ENCODE measurements at regions not wholly inside any gene's neighbourhood (a gene's known extent, or its start where the extent isn't known, plus 50 kb on each side); places are given as distances from the start of the nearest gene placed in this dataset.
"Not testable (repeated sequence)": the region's sequence is repeated elsewhere in the genome, so short reads cannot be mapped to it uniquely, and the experiment has no call there.

- not testable (repeated sequence) for H2AFZ ChIP-seq (ENCODE audit: low read length, unreplicated experiment); H3K27ac ChIP-seq (ENCODE audit: low read depth, low read length); H3K4me3 ChIP-seq (ENCODE audit: low read depth, low read length); H3K79me2 ChIP-seq (ENCODE audit: control insufficient read depth, insufficient read depth, low read length, unreplicated experiment); H3K36me3 ChIP-seq (ENCODE audit: insufficient read depth, low read length); H3K4me1 ChIP-seq (ENCODE audit: control insufficient read depth, insufficient read depth, low read length, unreplicated experiment)
- H3K27me3 ChIP-seq (ENCODE audit: insufficient read depth, low read length), result peaks cover 19% of the 10 kb centered on the region
Measured at GRCh38 chr3:194903447-194903846, 217.8 kb downstream of the FAM43A start.

- not testable (repeated sequence) for H3K36me3 ChIP-seq (ENCODE audit: insufficient read depth, low read length); H3K79me2 ChIP-seq (ENCODE audit: control insufficient read depth, insufficient read depth, low read length, unreplicated experiment); H3K4me1 ChIP-seq (ENCODE audit: control insufficient read depth, insufficient read depth, low read length, unreplicated experiment); H3K4me3 ChIP-seq (ENCODE audit: low read depth, low read length); H2AFZ ChIP-seq (ENCODE audit: low read length, unreplicated experiment); H3K27ac ChIP-seq (ENCODE audit: low read depth, low read length)
- peaks cover 10% of the 10 kb centered on the region; the same call in 1 of the 2 replicates for H3K27me3 ChIP-seq (ENCODE audit: insufficient read depth, low read length)
Measured at GRCh38 chr3:194904999-194905398, 219.3 kb downstream of the FAM43A start.

- Histone ChIP-seq H3K4me3 (ENCODE audit: low read depth, low read length) (no peak overlapping the region), H3K27ac (ENCODE audit: low read depth, low read length) (no peak overlapping the region), H3K4me1 (ENCODE audit: control insufficient read depth, insufficient read depth, low read length, unreplicated experiment) (no peaks in the 10 kb centered on the region), H3K27me3 (ENCODE audit: insufficient read depth, low read length) (peaks cover 5% of the 10 kb centered on the region; the same call in 1 of the 2 replicates), H3K79me2 (ENCODE audit: control insufficient read depth, insufficient read depth, low read length, unreplicated experiment) (no peaks in the 10 kb centered on the region), H3K36me3 (ENCODE audit: insufficient read depth, low read length) (no peaks in the 10 kb centered on the region), H2AFZ (ENCODE audit: low read length, unreplicated experiment) (no peak overlapping the region)
Measured at GRCh38 chr3:194905696-194906095, 220.0 kb downstream of the FAM43A start.

GRCh38 chr3:194906229-194906629, 220.5 kb downstream of the FAM43A start:
- Histone ChIP-seq H3K36me3 (ENCODE audit: insufficient read depth, low read length) (no peaks in the 10 kb centered on the region), H3K4me3 (ENCODE audit: low read depth, low read length) (no peak overlapping the region), H3K79me2 (ENCODE audit: control insufficient read depth, insufficient read depth, low read length, unreplicated experiment) (no peaks in the 10 kb centered on the region), H2AFZ (ENCODE audit: low read length, unreplicated experiment) (no peak overlapping the region), H3K27me3 (ENCODE audit: insufficient read depth, low read length) (peaks cover 7% of the 10 kb centered on the region; the same call in 1 of the 2 replicates), H3K27ac (ENCODE audit: low read depth, low read length) (no peak overlapping the region), H3K4me1 (ENCODE audit: control insufficient read depth, insufficient read depth, low read length, unreplicated experiment) (no peaks in the 10 kb centered on the region)

GRCh38 chr3:194906970-194907629, 221.4 kb downstream of the FAM43A start:
- H3K27me3 ChIP-seq (ENCODE audit: insufficient read depth, low read length), result peaks cover 13% of the 10 kb centered on the region; the same call in 1 of the 2 replicates
- no peak overlapping the region for H3K27ac ChIP-seq (ENCODE audit: low read depth, low read length)
- no peak overlapping the region for H3K4me3 ChIP-seq (ENCODE audit: low read depth, low read length)
- H3K36me3 ChIP-seq (ENCODE audit: insufficient read depth, low read length), result no peaks in the 10 kb centered on the region
- H3K4me1 ChIP-seq (ENCODE audit: control insufficient read depth, insufficient read depth, low read length, unreplicated experiment), result no peaks in the 10 kb centered on the region
- H2AFZ ChIP-seq (ENCODE audit: low read length, unreplicated experiment), result no peak overlapping the region
- no peaks in the 10 kb centered on the region for H3K79me2 ChIP-seq (ENCODE audit: control insufficient read depth, insufficient read depth, low read length, unreplicated experiment)

- Histone ChIP-seq H3K79me2 (ENCODE audit: control insufficient read depth, insufficient read depth, low read length, unreplicated experiment) (no peaks in the 10 kb centered on the region), H3K27ac (ENCODE audit: low read depth, low read length) (no peak overlapping the region), H3K27me3 (ENCODE audit: insufficient read depth, low read length) (peaks cover 12% of the 10 kb centered on the region; the same call in 1 of the 2 replicates), H2AFZ (ENCODE audit: low read length, unreplicated experiment) (no peak overlapping the region), H3K4me3 (ENCODE audit: low read depth, low read length) (no peak overlapping the region), H3K36me3 (ENCODE audit: insufficient read depth, low read length) (no peaks in the 10 kb centered on the region), H3K4me1 (ENCODE audit: control insufficient read depth, insufficient read depth, low read length, unreplicated experiment) (no peaks in the 10 kb centered on the region)
Measured at GRCh38 chr3:194907811-194908210, 222.1 kb downstream of the FAM43A start.

- no peaks in the 10 kb centered on the region for H3K79me2 ChIP-seq (ENCODE audit: control insufficient read depth, insufficient read depth, low read length, unreplicated experiment)
- H3K4me1 ChIP-seq (ENCODE audit: control insufficient read depth, insufficient read depth, low read length, unreplicated experiment), result no peaks in the 10 kb centered on the region
- H3K4me3 ChIP-seq (ENCODE audit: low read depth, low read length), result no peak overlapping the region
- no peak overlapping the region for H3K27ac ChIP-seq (ENCODE audit: low read depth, low read length)
- H3K27me3 ChIP-seq (ENCODE audit: insufficient read depth, low read length), result peaks cover 17% of the 10 kb centered on the region; the same call in 1 of the 2 replicates
- H3K36me3 ChIP-seq (ENCODE audit: insufficient read depth, low read length), result no peaks in the 10 kb centered on the region
- no peak overlapping the region for H2AFZ ChIP-seq (ENCODE audit: low read length, unreplicated experiment)
Measured at GRCh38 chr3:194908496-194908895, 222.8 kb downstream of the FAM43A start.

- Histone ChIP-seq H2AFZ (ENCODE audit: low read length, unreplicated experiment) (no peak overlapping the region), H3K4me3 (ENCODE audit: low read depth, low read length) (no peak overlapping the region), H3K36me3 (ENCODE audit: insufficient read depth, low read length) (no peaks in the 10 kb centered on the region), H3K27me3 (ENCODE audit: insufficient read depth, low read length) (peaks cover 18% of the 10 kb centered on the region; the same call in 1 of the 2 replicates), H3K79me2 (ENCODE audit: control insufficient read depth, insufficient read depth, low read length, unreplicated experiment) (no peaks in the 10 kb centered on the region), H3K27ac (ENCODE audit: low read depth, low read length) (no peak overlapping the region), H3K4me1 (ENCODE audit: control insufficient read depth, insufficient read depth, low read length, unreplicated experiment) (no peaks in the 10 kb centered on the region)
Measured at GRCh38 chr3:194908972-194909371, 223.3 kb downstream of the FAM43A start.

GRCh38 chr3:194910414-194910984, 224.8 kb downstream of the FAM43A start:
- H3K36me3 ChIP-seq (ENCODE audit: insufficient read depth, low read length), result no peaks in the 10 kb centered on the region
- H3K79me2 ChIP-seq (ENCODE audit: control insufficient read depth, insufficient read depth, low read length, unreplicated experiment), result no peaks in the 10 kb centered on the region
- H2AFZ ChIP-seq (ENCODE audit: low read length, unreplicated experiment), result no peak overlapping the region
- H3K4me3 ChIP-seq (ENCODE audit: low read depth, low read length), result no peak overlapping the region
- H3K4me1 ChIP-seq (ENCODE audit: control insufficient read depth, insufficient read depth, low read length, unreplicated experiment), result no peaks in the 10 kb centered on the region
- H3K27me3 ChIP-seq (ENCODE audit: insufficient read depth, low read length), result peaks cover 18% of the 10 kb centered on the region; the same call in 1 of the 2 replicates
- no peak overlapping the region for H3K27ac ChIP-seq (ENCODE audit: low read depth, low read length)

GRCh38 chr3:194913316-194913715, 227.6 kb downstream of the FAM43A start:
- no peak overlapping the region for H3K4me3 ChIP-seq (ENCODE audit: low read depth, low read length)
- no peak overlapping the region for H2AFZ ChIP-seq (ENCODE audit: low read length, unreplicated experiment)
- no peak overlapping the region for H3K27ac ChIP-seq (ENCODE audit: low read depth, low read length)
- peaks cover 18% of the 10 kb centered on the region; the same call in 1 of the 2 replicates for H3K27me3 ChIP-seq (ENCODE audit: insufficient read depth, low read length)
- no peaks in the 10 kb centered on the region for H3K36me3 ChIP-seq (ENCODE audit: insufficient read depth, low read length)
- no peaks in the 10 kb centered on the region for H3K4me1 ChIP-seq (ENCODE audit: control insufficient read depth, insufficient read depth, low read length, unreplicated experiment)
- H3K79me2 ChIP-seq (ENCODE audit: control insufficient read depth, insufficient read depth, low read length, unreplicated experiment), result no peaks in the 10 kb centered on the region

GRCh38 chr3:194924889-194925288, 239.2 kb downstream of the FAM43A start:
- H2AFZ ChIP-seq (ENCODE audit: low read length, unreplicated experiment); H3K27ac ChIP-seq (ENCODE audit: low read depth, low read length); H3K79me2 ChIP-seq (ENCODE audit: control insufficient read depth, insufficient read depth, low read length, unreplicated experiment); H3K27me3 ChIP-seq (ENCODE audit: insufficient read depth, low read length); H3K36me3 ChIP-seq (ENCODE audit: insufficient read depth, low read length); H3K4me3 ChIP-seq (ENCODE audit: low read depth, low read length): not testable (repeated sequence)
- peaks cover 19% of the 10 kb centered on the region for H3K4me1 ChIP-seq (ENCODE audit: control insufficient read depth, insufficient read depth, low read length, unreplicated experiment)
